Panc1 (cell line): ENCODE measurements at regions not wholly inside any gene's neighbourhood (a gene's known extent, or its start where the extent isn't known, plus 50 kb on each side); places are given as distances from the start of the nearest gene placed in this dataset.
"Not testable (repeated sequence)": the region's sequence is repeated elsewhere in the genome, so short reads cannot be mapped to it uniquely, and the experiment has no call there.

ENCODE experiments used
- ATAC-seq: fragments of 200-7000 bp; cut with Tn5 transposase; 2 replicates; pipeline ENCODE4 v1.9.1; 2020; ENCODE audit warnings: mild to moderate bottlenecking, moderate library complexity
- BruUV-seq: library from RNA; stranded (reverse); fragments of 400-500 nt; replicated peaks from 2 replicates; lab custom pipeline; 2021; lab: Mats Ljungman, UMichigan
- CTCF ChIA-PET: fragments of 300-600 bp; sonication (Branson Sonifier 250); formaldehyde crosslinking; loops from one replicate; lab custom pipeline; 2022; ENCODE audit warnings: antibody characterized with exemption; lab: Charles Lee
- POLR2A ChIA-PET: fragments of 300-600 bp; sonication (Branson Sonifier 250); formaldehyde crosslinking; loops from one replicate; lab custom pipeline; 2022; ENCODE audit warnings: antibody characterized with exemption; lab: Charles Lee
- DNase-seq: peaks from one replicate; pipeline ENCODE4 v3.0.0-alpha.2; 2010; ENCODE audit warnings: low read depth, low spot score
- H3K27ac ChIP-seq: 2 replicates; pipeline ENCODE4 v1.5.1; 2011; ENCODE audit warnings: mild to moderate bottlenecking, low read length, inconsistent platforms
- H3K27me3 ChIP-seq: fragments of 200-500 bp; sonication (Bioruptor generic); 2 replicates; pipeline ENCODE4 v1.6.0; 2014; ENCODE audit warnings: low read length, inconsistent platforms; ENCODE audit not compliant: control insufficient read depth, insufficient read depth
- H3K36me3 ChIP-seq: fragments of 200-500 bp; sonication (Bioruptor generic); 2 replicates; pipeline ENCODE4 v1.5.1; 2014; ENCODE audit warnings: inconsistent platforms, mild to moderate bottlenecking, low read length, moderate library complexity; ENCODE audit not compliant: control insufficient read depth, insufficient read depth
- H3K4me1 ChIP-seq: 2 replicates; pipeline ENCODE4 v1.5.1; 2011; ENCODE audit warnings: inconsistent platforms, mild to moderate bottlenecking, low read length, moderate library complexity; ENCODE audit not compliant: control insufficient read depth, insufficient read depth
- H3K4me3 ChIP-seq, 2 experiments: 2 replicates each; pipeline ENCODE4 v1.5.1; 2011 to 2012; ENCODE audit warnings: low read depth in 2 of 2, low read length in 2 of 2, mild to moderate bottlenecking in 2 of 2, inconsistent platforms in 1 of 2, moderate library complexity in 1 of 2
- H3K9me3 ChIP-seq: fragments of 200-500 bp; sonication (Bioruptor generic); 2 replicates; pipeline ENCODE4 v1.5.1; 2014; ENCODE audit warnings: low read depth, mild to moderate bottlenecking, inconsistent platforms, low read length, moderate library complexity; ENCODE audit not compliant: control insufficient read depth, insufficient read depth
- CTCF ChIP-seq: fragments of 450-650 bp; IDR thresholded peaks from 2 replicates; pipeline ENCODE4 v1.5.1; 2017; ENCODE audit warnings: mild to moderate bottlenecking
- POLR2AphosphoS5 ChIP-seq: IDR thresholded peaks from 2 replicates; pipeline ENCODE4 v1.6.1; 2012; ENCODE audit warnings: mild to moderate bottlenecking, low read depth, low read length, moderate library complexity
- REST ChIP-seq, 2 experiments: IDR thresholded peaks; 2 replicates each; pipeline ENCODE4 v1.6.1; 2011 to 2012; ENCODE audit warnings: low read depth in 2 of 2, control low read depth in 1 of 2, low read length in 1 of 2, mild to moderate bottlenecking in 1 of 2, moderate library complexity in 1 of 2; ENCODE audit not compliant: insufficient read depth in 1 of 2
- SIN3A ChIP-seq: IDR thresholded peaks from 2 replicates; pipeline ENCODE4 v1.6.1; 2012; ENCODE audit warnings: low read depth, mild to moderate bottlenecking, low read length, moderate library complexity, borderline replicate concordance; ENCODE audit not compliant: insufficient read depth
- TCF7L2 ChIP-seq: IDR thresholded peaks from 2 replicates; pipeline ENCODE4 v1.6.1; 2011; ENCODE audit warnings: mild to moderate bottlenecking, low read depth, low read length, inconsistent platforms
- in situ Hi-C: cut with HindIII; loops from 2 replicates; pipeline ENCODE4 v1.10.0; 2016; ENCODE audit warnings: low sequenced_read_pairs, low pct_unique_long_range_greater_than_20kb
- intact Hi-C: fragments of 100-400 bp; cut with micrococcal nuclease; formaldehyde crosslinking; loops from one replicate; pipeline ENCODE4 v1.10.0; 2022; ENCODE audit not compliant: unreplicated experiment

GRCh38 chr18:11458447-11458846 is 150.9 kb upstream of the SLC35G4 start:
- POLR2A ChIA-PET: no interaction called here
- ATAC-seq: no peak
- in situ Hi-C loops (no loop called here), intact Hi-C loops (no loop called here)
- Histone ChIP-seq H3K4me1 (no peaks in the 10 kb centered on the region), H3K27ac (no peak overlapping the region), H3K36me3 (no peaks in the 10 kb centered on the region), H3K4me3 (no peak overlapping the region), H3K9me3 (no peaks in the 10 kb centered on the region), H3K27me3 (no peaks in the 10 kb centered on the region)
- TF ChIP-seq TCF7L2 (no peak), SIN3A (no peak), REST (IDR thresholded peaks at IDR 0.05; ENCODE audit: insufficient read depth in 1 of 2, low read depth in 2 of 2, low read length in 1 of 2) (no peak), CTCF (no peak)
- no TSS peak for BruUV-seq
- DNase-seq: no peak
- CTCF ChIA-PET: no interaction called here

- H3K27ac ChIP-seq, H3K4me1 ChIP-seq, intact Hi-C loops, H3K9me3 ChIP-seq, H3K4me3 ChIP-seq, ATAC-seq, H3K36me3 ChIP-seq, BruUV-seq, in situ Hi-C loops, DNase-seq, H3K27me3 ChIP-seq, POLR2A ChIA-PET, CTCF ChIA-PET: not testable (repeated sequence)
These were observed 151.5 kb upstream of the SLC35G4 start for GRCh38 chr18:11457853-11458252.

GRCh38 chr18:11454040-11454439 is 155.4 kb upstream of the SLC35G4 start:
- intact Hi-C loops (no loop called here), in situ Hi-C loops (no loop called here)
- no peak for DNase-seq
- no peaks in the 10 kb centered on the region for H3K27me3 ChIP-seq
- no peaks in the 10 kb centered on the region for H3K4me1 ChIP-seq
- no TSS peak for BruUV-seq
- no peak overlapping the region for H3K4me3 ChIP-seq
- H3K36me3 ChIP-seq: no peaks in the 10 kb centered on the region
- TF ChIP-seq REST (IDR thresholded peaks at IDR 0.05; ENCODE audit: insufficient read depth in 1 of 2, low read depth in 2 of 2, low read length in 1 of 2) (no peak), CTCF (no peak), TCF7L2 (no peak), POLR2AphosphoS5 (no peak), SIN3A (no peak)
- ATAC-seq: no peak
- ChIA-PET POLR2A (no interaction called here), CTCF (no interaction called here)
- no peak overlapping the region for H3K27ac ChIP-seq
- no peaks in the 10 kb centered on the region for H3K9me3 ChIP-seq

GRCh38 chr18:11444169-11444568 is 165.2 kb upstream of the SLC35G4 start:
- POLR2A ChIA-PET, H3K9me3 ChIP-seq, H3K27me3 ChIP-seq, DNase-seq, H3K27ac ChIP-seq, H3K4me1 ChIP-seq, ATAC-seq, H3K4me3 ChIP-seq, H3K36me3 ChIP-seq, in situ Hi-C loops, CTCF ChIA-PET, intact Hi-C loops, BruUV-seq: not testable (repeated sequence)
